GM12878 (cell line): ENCODE measurements at regions not wholly inside any gene's neighbourhood (a gene's known extent, or its start where the extent isn't known, plus 50 kb on each side); places are given as distances from the start of the nearest gene placed in this dataset.

ENCODE experiments used
- ATAC-seq: fragments of 200-7000 bp; cut with Tn5 transposase; 3 replicates; pipeline ENCODE4 v1.9.1; 2020; ENCODE audit warnings: mild to moderate bottlenecking, moderate library complexity
- BruUV-seq: library from RNA; stranded (reverse); fragments of 400-500 nt; replicated peaks from 2 replicates; lab custom pipeline; 2021; lab: Mats Ljungman, UMichigan
- CTCF ChIA-PET: fragments of 300-600 bp; sonication (Branson Sonifier 250); formaldehyde crosslinking; extraction: SDS; loops from one replicate; lab custom pipeline; 2021; ENCODE audit warnings: inconsistent platforms; lab: Yijun Ruan, JAX
- POLR2A ChIA-PET: fragments of 350-600 bp; formaldehyde crosslinking; extraction: SDS; loops from one replicate; lab custom pipeline; 2021; ENCODE audit warnings: inconsistent platforms; lab: Charles Lee
- RAD21 ChIA-PET: fragments of 300-600 bp; sonication (Branson Sonifier 250); formaldehyde crosslinking; loops from one replicate; lab custom pipeline; 2023; ENCODE audit warnings: antibody characterized with exemption; ENCODE audit not compliant: unreplicated experiment; lab: Charles Lee
- SMC1A ChIA-PET: fragments of 300-600 bp; sonication (Branson Sonifier 250); formaldehyde crosslinking; loops from one replicate; lab custom pipeline; 2023; ENCODE audit not compliant: unreplicated experiment, uncharacterized antibody; lab: Charles Lee
- DNase-seq: peaks from one replicate; pipeline ENCODE4 v3.0.0-alpha.2; 2011; ENCODE audit warnings: low read depth, low spot score
- FAIRE-seq: peaks from 3 replicates; lab custom pipeline; 2011; peaks lifted over from hg19 to GRCh38; lab: Jason Lieb, UNC
- H2AFZ ChIP-seq: 2 replicates; pipeline ENCODE4 v1.6.0; 2011; ENCODE audit warnings: low read depth, low read length, control low read depth; ENCODE audit not compliant: control insufficient read depth
- H3K27ac ChIP-seq: 2 replicates; pipeline ENCODE4 v1.5.1; 2011; ENCODE audit warnings: control low read depth; ENCODE audit not compliant: control insufficient read depth, insufficient read depth
- H3K27me3 ChIP-seq, 2 experiments: replicated peaks in 1 of 2; 2 replicates each; pipeline versions ENCODE4 v1.6.0 to v1.6.1; 2011; ENCODE audit warnings: low read length in 1 of 2; ENCODE audit not compliant: control insufficient read depth in 2 of 2, insufficient read depth in 2 of 2
- H3K36me3 ChIP-seq, 2 experiments: 2 replicates each; pipeline ENCODE4 v1.5.1; 2011; ENCODE audit warnings: low read length in 1 of 2; ENCODE audit not compliant: control insufficient read depth in 2 of 2, insufficient read depth in 2 of 2
- H3K4me1 ChIP-seq: 2 replicates; pipeline ENCODE4 v1.6.1; 2011; ENCODE audit warnings: mild to moderate bottlenecking, low read length, moderate library complexity, mixed read lengths; ENCODE audit not compliant: control insufficient read depth, insufficient read depth
- H3K4me2 ChIP-seq: 2 replicates; pipeline ENCODE4 v1.6.0; 2011; ENCODE audit warnings: control low read depth; ENCODE audit not compliant: control insufficient read depth, insufficient read depth
- H3K4me3 ChIP-seq: fragments of 200-600 bp; sonication (generic); 2 replicates; pipeline ENCODE4 v1.5.1; 2016
- H3K79me2 ChIP-seq: 2 replicates; pipeline ENCODE4 v1.6.0; 2011; ENCODE audit warnings: low read length; ENCODE audit not compliant: control insufficient read depth, insufficient read depth
- H3K9ac ChIP-seq: 2 replicates; pipeline ENCODE4 v1.8.0; 2011; ENCODE audit warnings: low read length, control low read depth, mixed read lengths; ENCODE audit not compliant: control insufficient read depth, insufficient read depth
- H3K9me3 ChIP-seq: replicated peaks from 3 replicates; pipeline ENCODE4 v1.5.1; 2011; ENCODE audit warnings: mild to moderate bottlenecking, low read length; ENCODE audit not compliant: control insufficient read depth, insufficient read depth
- H4K20me1 ChIP-seq: 2 replicates; pipeline ENCODE4 v1.6.0; 2011; ENCODE audit not compliant: control insufficient read depth, insufficient read depth
- CBX5 ChIP-seq: sonication (generic); IDR thresholded peaks from 2 replicates; pipeline ENCODE4 v1.6.1; 2016; ENCODE audit warnings: low read depth, moderate library complexity, mild to moderate bottlenecking, inconsistent platforms
- IRF5 ChIP-seq: fragments of 450-650 bp; IDR thresholded peaks from 2 replicates; pipeline ENCODE4 v1.6.1; 2017; ENCODE audit warnings: borderline replicate concordance
- MYB ChIP-seq: fragments of 150-350 bp; IDR thresholded peaks from 2 replicates; pipeline ENCODE4 v1.6.1; 2014; ENCODE audit warnings: mild to moderate bottlenecking, low read depth, low read length, borderline replicate concordance
- NFXL1 ChIP-seq: fragments of 450-650 bp; IDR thresholded peaks from 2 replicates; pipeline ENCODE4 v1.6.1; 2017; ENCODE audit warnings: antibody characterized with exemption, mild to moderate bottlenecking, borderline replicate concordance
- NR2C2 ChIP-seq: IDR thresholded peaks from 2 replicates; pipeline ENCODE4 v1.6.1; 2011; ENCODE audit warnings: borderline replicate concordance, low read depth; ENCODE audit not compliant: control insufficient read depth, insufficient read length
- ZBTB33 ChIP-seq: fragments of 450-650 bp; IDR thresholded peaks from 2 replicates; pipeline ENCODE4 v1.6.1; 2017; ENCODE audit warnings: mild to moderate bottlenecking
- ZBTB40 ChIP-seq: fragments of 450-650 bp; IDR thresholded peaks from 2 replicates; pipeline ENCODE4 v1.6.1; 2016; ENCODE audit warnings: mild to moderate bottlenecking, moderate library complexity, borderline replicate concordance
- ZNF207 ChIP-seq: fragments of 450-650 bp; IDR thresholded peaks from 2 replicates; pipeline ENCODE4 v1.6.1; 2014; ENCODE audit warnings: antibody characterized with exemption, mild to moderate bottlenecking, borderline replicate concordance
- ZNF687 ChIP-seq: fragments of 450-650 bp; IDR thresholded peaks from 2 replicates; pipeline ENCODE4 v1.6.1; 2017; ENCODE audit warnings: mild to moderate bottlenecking, moderate library complexity
- in situ Hi-C: fragments of 300-500 bp; cut with MboI; formaldehyde crosslinking; loops from 9 replicates; pipeline ENCODE4 v1.14.3; 2018; ENCODE audit warnings: mixed read lengths
- intact Hi-C: fragments of 100-400 bp; cut with micrococcal nuclease; formaldehyde crosslinking; loops from one replicate; pipeline ENCODE4 v1.14.2; 2022; ENCODE audit not compliant: unreplicated experiment
- TF ChIP-seq, protein P1 (sequence below): fragments of 450-650 bp; IDR thresholded peaks from 2 replicates; pipeline ENCODE4 v1.6.1; 2017; ENCODE audit warnings: low read depth, mild to moderate bottlenecking, moderate library complexity

- Histone ChIP-seq H3K9ac (no peak overlapping the region), H3K36me3 (no peaks in the 10 kb centered on the region), H3K9me3 (no peaks in the 10 kb centered on the region), H3K27me3 (no peaks in the 10 kb centered on the region), H2AFZ (no peak overlapping the region), H3K4me3 (no peak overlapping the region), H3K4me1 (no peaks in the 10 kb centered on the region), H3K4me2 (no peak overlapping the region), H3K27ac (no peak overlapping the region), H4K20me1 (no peaks in the 10 kb centered on the region), H3K79me2 (no peaks in the 10 kb centered on the region)
- ChIA-PET SMC1A (interaction anchor here (1.0 kb wide), 1 partner anchor 11 kb away, joined by 5 read pairs; no protein-coding TSS in a partner anchor), CTCF (interaction anchor here (0.7 to 1.1 kb wide), 2 partner anchors 8 to 12 kb away, joined by 3 read pairs; no protein-coding TSS in a partner anchor), RAD21 (no interaction called here), POLR2A (no interaction called here)
- FAIRE-seq (no peak), ATAC-seq (no peak), DNase-seq (no peak)
- in situ Hi-C loops, result no loop called here
- no TSS peak for BruUV-seq
- intact Hi-C loops, result no loop called here
- no peak for TF ChIP-seq ZBTB33
- TF ChIP-seq ZBTB40, result no peak
- no peak for TF ChIP-seq CBX5
- TF ChIP-seq ZNF687, result no peak
- TF ChIP-seq IRF5, result no peak
- no peak for TF ChIP-seq NFXL1
- TF ChIP-seq ZNF207, result no peak
- TF ChIP-seq NR2C2, result no peak
- TF ChIP-seq, protein P1, sequence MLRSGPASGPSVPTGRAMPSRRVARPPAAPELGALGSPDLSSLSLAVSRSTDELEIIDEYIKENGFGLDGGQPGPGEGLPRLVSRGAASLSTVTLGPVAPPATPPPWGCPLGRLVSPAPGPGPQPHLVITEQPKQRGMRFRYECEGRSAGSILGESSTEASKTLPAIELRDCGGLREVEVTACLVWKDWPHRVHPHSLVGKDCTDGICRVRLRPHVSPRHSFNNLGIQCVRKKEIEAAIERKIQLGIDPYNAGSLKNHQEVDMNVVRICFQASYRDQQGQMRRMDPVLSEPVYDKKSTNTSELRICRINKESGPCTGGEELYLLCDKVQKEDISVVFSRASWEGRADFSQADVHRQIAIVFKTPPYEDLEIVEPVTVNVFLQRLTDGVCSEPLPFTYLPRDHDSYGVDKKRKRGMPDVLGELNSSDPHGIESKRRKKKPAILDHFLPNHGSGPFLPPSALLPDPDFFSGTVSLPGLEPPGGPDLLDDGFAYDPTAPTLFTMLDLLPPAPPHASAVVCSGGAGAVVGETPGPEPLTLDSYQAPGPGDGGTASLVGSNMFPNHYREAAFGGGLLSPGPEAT, result no peak
- no peak for TF ChIP-seq MYB
Observed at GRCh38 chr10:47214520-47214919, 85.5 kb upstream of the GDF10 start.
